HepG2 (cell line): ENCODE measurements at regions not wholly inside any gene's neighbourhood (a gene's known extent, or its start where the extent isn't known, plus 50 kb on each side); places are given as distances from the start of the nearest gene placed in this dataset.

ENCODE experiments used
- ATAD3A ChIP-seq: sonication (generic); formaldehyde crosslinking; IDR thresholded peaks from 2 replicates; pipeline ENCODE4 v1.4.0; 2020; ENCODE audit warnings: missing genetic modification reagents
- EED ChIP-seq: sonication (generic); formaldehyde crosslinking; IDR thresholded peaks from 2 replicates; pipeline ENCODE4 v1.5.0; 2020; ENCODE audit warnings: mild to moderate bottlenecking, missing genetic modification reagents
- ELF3 ChIP-seq: IDR thresholded peaks from 2 replicates; pipeline ENCODE4 v1.6.1; 2016; ENCODE audit warnings: missing genetic modification reagents, missing compliant biosample characterization
- HES4 ChIP-seq: sonication (generic); formaldehyde crosslinking; IDR thresholded peaks from 2 replicates; pipeline ENCODE4 v1.9.0; 2021; ENCODE audit warnings: mild to moderate bottlenecking, missing genetic modification reagents, borderline replicate concordance
- HNRNPUL1 ChIP-seq: fragments of 200-400 bp; formaldehyde crosslinking; IDR thresholded peaks from 2 replicates; pipeline ENCODE4 v1.6.1; 2017; ENCODE audit warnings: low read depth, mild to moderate bottlenecking, low read length, moderate library complexity
- KDM2A ChIP-seq: sonication (generic); formaldehyde crosslinking; IDR thresholded peaks from 2 replicates; pipeline ENCODE4 v1.4.0; 2020; ENCODE audit warnings: low read depth, missing genetic modification reagents, borderline replicate concordance
- MED1 ChIP-seq: sonication (generic); formaldehyde crosslinking; IDR thresholded peaks from 2 replicates; pipeline ENCODE4 v1.4.0; 2020; ENCODE audit warnings: missing genetic modification reagents
- MED13 ChIP-seq: sonication (generic); formaldehyde crosslinking; IDR thresholded peaks from 2 replicates; pipeline ENCODE4 v1.5.0; 2020; ENCODE audit warnings: missing genetic modification reagents
- NFKBIZ ChIP-seq: IDR thresholded peaks from 2 replicates; pipeline ENCODE4 v1.6.1; 2018; ENCODE audit warnings: missing genetic modification reagents, missing compliant biosample characterization
- PCBP2 ChIP-seq: fragments of 200-400 bp; formaldehyde crosslinking; optimal IDR thresholded peaks from 2 replicates; pipeline ENCODE3; 2018; ENCODE audit warnings: low read length, low read depth; ENCODE audit not compliant: poor library complexity, severe bottlenecking
- SALL2 ChIP-seq: sonication (generic); formaldehyde crosslinking; IDR thresholded peaks from 2 replicates; pipeline ENCODE4 v1.8.1; 2023; ENCODE audit warnings: mild to moderate bottlenecking, missing genetic modification reagents, inconsistent platforms
- SP1 ChIP-seq, 2 experiments: fragments of 450-650 bp in 1 of 2; sonication (generic) in 1 of 2; formaldehyde crosslinking in 1 of 2; IDR thresholded peaks; 2 replicates each; pipeline versions ENCODE4 v1.4.0 to v1.6.1; 2016 to 2020; ENCODE audit warnings: missing genetic modification reagents in 1 of 2
- YEATS2 ChIP-seq: sonication (generic); formaldehyde crosslinking; IDR thresholded peaks from 2 replicates; pipeline ENCODE4 v1.4.0; 2020; ENCODE audit warnings: missing genetic modification reagents, borderline replicate concordance
- ZNF232 ChIP-seq: sonication (generic); formaldehyde crosslinking; IDR thresholded peaks from 2 replicates; pipeline ENCODE4 v1.4.0; 2020; ENCODE audit warnings: missing genetic modification reagents, borderline replicate concordance
- ZNF451 ChIP-seq: sonication (generic); formaldehyde crosslinking; IDR thresholded peaks from 2 replicates; pipeline ENCODE4 v1.5.0; 2020; ENCODE audit warnings: mild to moderate bottlenecking, missing genetic modification reagents
- ZNF605 ChIP-seq: sonication (generic); formaldehyde crosslinking; IDR thresholded peaks from 2 replicates; pipeline ENCODE4 v1.8.0; 2022; ENCODE audit warnings: mild to moderate bottlenecking, missing genetic modification reagents
- ZNF652 ChIP-seq: IDR thresholded peaks from 2 replicates; pipeline ENCODE4 v1.6.1; 2016; ENCODE audit warnings: low read depth, borderline replicate concordance
- ZNF660 ChIP-seq: sonication (generic); formaldehyde crosslinking; IDR thresholded peaks from 2 replicates; pipeline ENCODE4 v1.5.1; 2020; ENCODE audit warnings: mild to moderate bottlenecking, low read depth, missing genetic modification reagents, borderline replicate concordance
- ZNF839 ChIP-seq: sonication (generic); formaldehyde crosslinking; IDR thresholded peaks from 2 replicates; pipeline ENCODE4 v1.4.0; 2020; ENCODE audit warnings: missing genetic modification reagents, mild to moderate bottlenecking, borderline replicate concordance
- ZNF891 ChIP-seq: sonication (generic); formaldehyde crosslinking; IDR thresholded peaks from 2 replicates; pipeline ENCODE4 v1.5.0; 2020; ENCODE audit warnings: mild to moderate bottlenecking, missing genetic modification reagents
- ZSCAN12 ChIP-seq: sonication (generic); formaldehyde crosslinking; IDR thresholded peaks from 2 replicates; pipeline ENCODE4 v1.9.0; 2021; ENCODE audit warnings: mild to moderate bottlenecking, missing genetic modification reagents
- TF ChIP-seq, protein P1 (sequence below): sonication (generic); formaldehyde crosslinking; IDR thresholded peaks from 2 replicates; pipeline ENCODE4 v1.5.0; 2020; ENCODE audit warnings: mild to moderate bottlenecking, missing genetic modification reagents, borderline replicate concordance
- TF ChIP-seq, protein P2 (sequence below): IDR thresholded peaks from 2 replicates; pipeline ENCODE4 v1.6.1; 2018; ENCODE audit warnings: missing genetic modification reagents
- TF ChIP-seq, protein P3 (sequence below): sonication (generic); formaldehyde crosslinking; IDR thresholded peaks from 2 replicates; pipeline ENCODE4 v1.4.0; 2020; ENCODE audit warnings: missing genetic modification reagents

DNA sequence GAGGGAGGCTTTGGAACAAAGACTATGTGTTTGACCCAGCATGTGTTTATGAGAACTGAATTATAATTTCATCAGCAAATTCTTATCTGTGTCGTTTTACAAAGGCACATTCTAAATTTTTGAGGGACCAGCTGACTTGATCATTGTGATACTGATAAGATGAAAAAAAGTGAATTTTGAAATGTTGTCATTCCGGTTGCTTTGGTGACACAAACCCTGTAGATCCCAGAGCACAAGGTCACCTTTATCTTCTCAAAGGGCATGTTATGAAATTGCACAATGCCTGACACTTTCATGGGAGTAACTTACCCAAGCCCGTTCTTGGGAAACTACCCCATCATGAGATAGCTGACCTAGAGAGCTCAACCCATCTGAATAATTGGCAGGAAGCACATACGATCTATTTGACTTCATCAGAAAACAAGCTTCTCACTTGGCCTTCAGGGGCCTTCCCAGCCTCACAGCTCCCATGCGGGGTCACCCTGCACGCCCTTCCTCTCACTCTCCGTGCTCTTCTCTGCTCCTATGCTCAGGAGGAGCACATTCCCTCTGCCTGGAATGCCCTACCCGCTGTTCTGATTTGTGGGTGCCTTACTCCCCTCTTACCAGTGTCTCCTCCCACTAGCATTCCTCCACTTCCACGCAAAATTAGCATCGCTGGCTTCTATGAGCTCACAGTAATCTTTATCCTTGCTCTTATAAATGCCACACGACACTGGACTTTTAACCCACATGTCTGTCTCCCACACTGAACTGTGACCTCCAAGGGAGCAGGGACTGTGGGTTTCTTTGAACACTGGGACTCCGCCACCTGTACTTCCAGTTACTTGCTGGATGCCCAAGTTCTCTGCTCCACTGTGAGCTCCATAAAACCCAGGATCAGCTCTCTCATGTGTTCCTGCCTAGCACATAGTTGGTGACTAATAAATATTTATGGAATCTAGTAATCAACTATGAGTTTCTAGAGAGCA is 555.8 kb upstream of the ID2 start (continued):
- TF ChIP-seq, protein P1, sequence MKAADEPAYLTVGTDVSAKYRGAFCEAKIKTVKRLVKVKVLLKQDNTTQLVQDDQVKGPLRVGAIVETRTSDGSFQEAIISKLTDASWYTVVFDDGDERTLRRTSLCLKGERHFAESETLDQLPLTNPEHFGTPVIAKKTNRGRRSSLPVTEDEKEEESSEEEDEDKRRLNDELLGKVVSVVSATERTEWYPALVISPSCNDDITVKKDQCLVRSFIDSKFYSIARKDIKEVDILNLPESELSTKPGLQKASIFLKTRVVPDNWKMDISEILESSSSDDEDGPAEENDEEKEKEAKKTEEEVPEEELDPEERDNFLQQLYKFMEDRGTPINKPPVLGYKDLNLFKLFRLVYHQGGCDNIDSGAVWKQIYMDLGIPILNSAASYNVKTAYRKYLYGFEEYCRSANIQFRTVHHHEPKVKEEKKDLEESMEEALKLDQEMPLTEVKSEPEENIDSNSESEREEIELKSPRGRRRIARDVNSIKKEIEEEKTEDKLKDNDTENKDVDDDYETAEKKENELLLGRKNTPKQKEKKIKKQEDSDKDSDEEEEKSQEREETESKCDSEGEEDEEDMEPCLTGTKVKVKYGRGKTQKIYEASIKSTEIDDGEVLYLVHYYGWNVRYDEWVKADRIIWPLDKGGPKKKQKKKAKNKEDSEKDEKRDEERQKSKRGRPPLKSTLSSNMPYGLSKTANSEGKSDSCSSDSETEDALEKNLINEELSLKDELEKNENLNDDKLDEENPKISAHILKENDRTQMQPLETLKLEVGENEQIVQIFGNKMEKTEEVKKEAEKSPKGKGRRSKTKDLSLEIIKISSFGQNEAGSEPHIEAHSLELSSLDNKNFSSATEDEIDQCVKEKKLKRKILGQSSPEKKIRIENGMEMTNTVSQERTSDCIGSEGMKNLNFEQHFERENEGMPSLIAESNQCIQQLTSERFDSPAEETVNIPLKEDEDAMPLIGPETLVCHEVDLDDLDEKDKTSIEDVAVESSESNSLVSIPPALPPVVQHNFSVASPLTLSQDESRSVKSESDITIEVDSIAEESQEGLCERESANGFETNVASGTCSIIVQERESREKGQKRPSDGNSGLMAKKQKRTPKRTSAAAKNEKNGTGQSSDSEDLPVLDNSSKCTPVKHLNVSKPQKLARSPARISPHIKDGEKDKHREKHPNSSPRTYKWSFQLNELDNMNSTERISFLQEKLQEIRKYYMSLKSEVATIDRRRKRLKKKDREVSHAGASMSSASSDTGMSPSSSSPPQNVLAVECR (CRISPR knock-in tag): peak; percentile 70; the same call in 1 of the 2 replicates
- TF ChIP-seq HES4 (CRISPR knock-in tag): 0 out of 2 replicates have a peak, but pooled peaks have one; percentile 71
- TF ChIP-seq EED (CRISPR knock-in tag): no peak
- TF ChIP-seq YEATS2: peak; percentile 76; the same call in 1 of the 2 replicates
- peak; percentile 100 for TF ChIP-seq MED1 (CRISPR knock-in tag)
- TF ChIP-seq ZNF839 (CRISPR knock-in tag): no peak
- peak; percentile 25; the same call in 1 of the 2 replicates for TF ChIP-seq ZNF605 (CRISPR knock-in tag)
- TF ChIP-seq SP1 (IDR thresholded peaks at IDR 0.05): no peak
- 0 out of 2 replicates have a peak, but pooled peaks have one; percentile 44 for TF ChIP-seq SP1 (CRISPR knock-in tag; IDR thresholded peaks at IDR 0.05)
- no peak for TF ChIP-seq ZNF660 (CRISPR knock-in tag)
- no peak for TF ChIP-seq HNRNPUL1
- TF ChIP-seq PCBP2: no peak
- TF ChIP-seq, protein P2, sequence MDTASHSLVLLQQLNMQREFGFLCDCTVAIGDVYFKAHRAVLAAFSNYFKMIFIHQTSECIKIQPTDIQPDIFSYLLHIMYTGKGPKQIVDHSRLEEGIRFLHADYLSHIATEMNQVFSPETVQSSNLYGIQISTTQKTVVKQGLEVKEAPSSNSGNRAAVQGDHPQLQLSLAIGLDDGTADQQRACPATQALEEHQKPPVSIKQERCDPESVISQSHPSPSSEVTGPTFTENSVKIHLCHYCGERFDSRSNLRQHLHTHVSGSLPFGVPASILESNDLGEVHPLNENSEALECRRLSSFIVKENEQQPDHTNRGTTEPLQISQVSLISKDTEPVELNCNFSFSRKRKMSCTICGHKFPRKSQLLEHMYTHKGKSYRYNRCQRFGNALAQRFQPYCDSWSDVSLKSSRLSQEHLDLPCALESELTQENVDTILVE (CRISPR knock-in tag): peak; percentile 90; the same call in 1 of the 2 replicates
- TF ChIP-seq, protein P3, sequence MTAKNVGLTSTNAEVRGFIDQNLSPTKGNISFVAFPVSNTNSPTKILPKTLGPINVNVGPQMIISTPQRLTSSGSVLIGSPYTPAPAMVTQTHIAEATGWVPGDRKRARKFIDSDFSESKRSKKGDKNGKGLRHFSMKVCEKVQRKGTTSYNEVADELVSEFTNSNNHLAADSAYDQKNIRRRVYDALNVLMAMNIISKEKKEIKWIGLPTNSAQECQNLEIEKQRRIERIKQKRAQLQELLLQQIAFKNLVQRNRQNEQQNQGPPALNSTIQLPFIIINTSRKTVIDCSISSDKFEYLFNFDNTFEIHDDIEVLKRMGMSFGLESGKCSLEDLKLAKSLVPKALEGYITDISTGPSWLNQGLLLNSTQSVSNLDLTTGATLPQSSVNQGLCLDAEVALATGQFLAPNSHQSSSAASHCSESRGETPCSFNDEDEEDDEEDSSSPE: peak; percentile 60
- 0 out of 2 replicates have a peak, but pooled peaks have one; percentile 64 for TF ChIP-seq ZSCAN12 (CRISPR knock-in tag)
- no peak for TF ChIP-seq ATAD3A (CRISPR knock-in tag)
- no peak for TF ChIP-seq ZNF451 (CRISPR knock-in tag)
- TF ChIP-seq ELF3 (CRISPR knock-in tag): peak; percentile 96
- TF ChIP-seq MED13: peak; percentile 100
- peak; percentile 98 for TF ChIP-seq SALL2 (CRISPR knock-in tag)
- no peak for TF ChIP-seq ZNF891 (CRISPR knock-in tag)
- TF ChIP-seq ZNF232 (CRISPR knock-in tag): peak; percentile 94
- TF ChIP-seq ZNF652: peak; percentile 55; the same call in 1 of the 2 replicates
- peak; percentile 98 for TF ChIP-seq NFKBIZ (CRISPR knock-in tag)
- peak; percentile 52 for TF ChIP-seq KDM2A
